GM18873 (cell line): ENCODE measurements at regions not wholly inside any gene's neighbourhood (a gene's known extent, or its start where the extent isn't known, plus 50 kb on each side); places are given as distances from the start of the nearest gene placed in this dataset.

ENCODE experiments used
- ATAC-seq: cut with Tn5 transposase; IDR thresholded peaks from one replicate; pipeline ENCODE4 v1.9.1; 2021; ENCODE audit warnings: mild to moderate bottlenecking, moderate library complexity, moderate number of reproducible peaks; ENCODE audit not compliant: unreplicated experiment, low FRiP score

DNA sequence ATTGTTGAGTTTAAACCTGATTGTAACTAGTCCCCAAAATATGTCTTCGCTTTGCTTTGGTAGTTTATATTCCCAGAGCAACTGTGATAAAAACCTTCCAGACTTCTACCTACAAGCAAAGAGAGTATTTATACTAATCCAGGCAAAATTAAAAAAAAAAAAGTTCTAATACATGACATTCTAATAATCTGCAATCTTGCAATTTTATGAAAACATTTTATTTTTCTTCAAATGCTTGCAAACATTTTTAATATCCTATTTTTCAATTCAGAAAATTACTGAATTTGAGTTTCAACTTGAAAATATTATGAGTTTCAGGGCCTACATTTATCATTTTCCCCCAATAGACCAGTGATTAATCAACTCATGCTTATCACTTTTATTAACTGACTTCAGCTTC, 830.2 kb upstream of the KLHL1 start:
- no peak for ATAC-seq

DNA sequence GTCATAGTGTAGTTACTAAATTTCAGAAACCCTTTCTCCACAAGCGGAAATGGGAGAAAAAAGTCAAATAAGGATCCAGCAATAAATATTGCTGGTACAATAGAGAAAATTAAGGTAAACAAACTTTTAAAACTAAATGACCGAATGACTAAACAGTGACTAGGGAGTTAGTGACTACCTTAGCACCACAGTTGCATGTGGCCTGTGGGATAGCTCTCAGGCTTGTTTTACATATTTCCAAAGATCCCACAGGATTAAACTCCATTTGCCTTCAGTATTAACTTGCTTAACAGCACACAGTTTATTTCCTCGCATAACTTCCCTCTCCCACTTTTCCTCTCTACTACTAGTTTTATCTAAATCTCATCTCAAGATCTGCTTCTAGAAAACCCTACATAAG, 824.3 kb upstream of the KLHL1 start:
- no peak for ATAC-seq

DNA sequence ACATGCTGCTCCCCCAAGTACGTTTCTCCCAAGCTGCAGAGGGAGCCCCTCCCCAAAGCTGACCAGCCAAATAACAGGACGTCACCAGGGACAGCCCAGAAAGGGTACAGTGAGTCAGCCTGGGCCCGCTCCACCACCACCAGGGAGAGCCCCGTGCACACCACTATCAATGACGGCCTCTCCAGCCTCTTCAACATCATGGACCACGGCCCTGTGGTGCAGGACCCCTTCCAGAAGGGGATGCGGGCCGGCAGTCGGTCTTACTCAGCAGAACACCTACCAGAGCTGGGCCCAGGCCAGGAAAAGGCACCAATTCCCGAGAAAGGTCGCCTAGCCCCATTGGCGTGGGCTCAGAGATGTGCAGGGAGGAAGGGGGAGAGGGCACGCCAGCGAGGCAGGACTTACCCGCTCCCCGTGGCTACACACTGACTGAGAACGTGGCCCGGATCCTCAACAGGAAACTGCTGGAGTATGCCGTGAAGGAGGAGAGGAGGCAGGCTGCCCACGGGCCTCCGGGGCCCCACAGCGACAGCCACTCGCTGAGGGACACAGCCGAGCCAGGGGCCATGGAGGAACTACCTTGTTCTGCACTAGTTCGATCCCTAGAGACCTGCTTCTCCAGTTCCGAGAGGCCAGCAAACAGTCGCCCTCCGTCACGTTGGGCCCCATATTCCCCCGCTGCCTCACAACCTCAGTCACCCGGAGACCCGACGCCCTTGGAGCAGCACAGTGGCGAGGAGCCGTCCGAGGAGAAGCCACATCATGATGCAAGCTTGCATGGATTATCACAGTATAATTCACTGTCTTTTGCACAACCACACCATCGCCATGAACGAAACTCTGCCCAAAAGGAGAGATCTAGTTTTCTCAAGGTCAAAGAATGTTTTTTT, 815.9 kb upstream of the KLHL1 start:
- no peak for ATAC-seq

DNA sequence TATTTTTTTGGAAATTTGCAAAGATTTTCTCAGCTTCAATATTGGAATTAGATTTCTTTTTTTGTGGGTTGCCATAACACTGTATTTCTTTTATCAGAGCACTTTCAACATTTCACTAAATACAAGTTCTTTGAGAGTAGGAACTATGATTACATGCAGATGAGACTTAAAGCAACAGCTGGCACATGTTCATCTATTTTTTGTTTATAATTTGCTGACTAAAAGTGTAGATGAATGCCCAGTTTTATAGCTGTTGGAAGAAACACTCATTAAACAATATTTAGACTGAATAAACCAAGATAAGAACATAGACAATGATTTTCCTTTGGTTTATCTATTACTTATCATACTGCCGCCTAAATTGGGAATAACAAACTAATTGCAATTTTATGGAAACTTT, 803.0 kb upstream of the KLHL1 start:
- ATAC-seq = no peak

DNA sequence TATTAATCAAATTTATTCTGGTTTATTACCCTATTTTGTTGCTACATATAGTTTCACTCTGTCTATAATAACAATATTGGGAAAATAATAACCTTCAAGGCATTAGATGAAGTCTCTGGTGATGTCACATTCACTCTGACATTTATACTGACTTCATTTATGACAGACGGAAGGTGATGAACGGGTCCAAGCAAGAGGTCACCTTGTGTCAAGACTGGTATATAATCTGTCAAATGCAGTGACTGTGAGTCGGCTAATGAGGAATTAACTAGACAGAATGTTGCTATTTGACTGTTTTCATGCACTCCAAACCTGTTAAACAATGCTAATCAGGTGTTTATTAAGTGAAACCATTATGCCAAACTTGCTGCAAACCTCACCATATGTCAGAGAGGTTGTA, 800.5 kb upstream of the KLHL1 start:
- ATAC-seq = no peak

DNA sequence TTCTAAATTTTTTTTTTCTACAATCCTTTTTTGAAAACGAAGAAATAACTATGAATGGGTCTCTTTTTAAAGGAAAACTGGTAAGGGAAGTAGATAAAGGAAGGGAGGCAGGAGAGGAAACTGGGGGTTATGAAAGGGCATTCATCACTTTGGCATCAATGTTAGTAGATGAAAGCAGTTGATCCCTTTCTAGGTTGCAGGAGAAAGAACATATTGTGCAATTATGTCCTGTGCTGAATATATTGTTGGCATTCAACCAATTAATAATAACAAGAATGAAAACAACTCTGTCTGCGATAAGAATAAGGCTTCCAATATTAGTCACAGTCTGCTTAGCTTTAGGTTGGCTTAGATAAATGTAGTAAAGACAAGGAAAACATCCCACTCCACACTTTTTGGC, 796.8 kb upstream of the KLHL1 start:
- ATAC-seq = no peak

DNA sequence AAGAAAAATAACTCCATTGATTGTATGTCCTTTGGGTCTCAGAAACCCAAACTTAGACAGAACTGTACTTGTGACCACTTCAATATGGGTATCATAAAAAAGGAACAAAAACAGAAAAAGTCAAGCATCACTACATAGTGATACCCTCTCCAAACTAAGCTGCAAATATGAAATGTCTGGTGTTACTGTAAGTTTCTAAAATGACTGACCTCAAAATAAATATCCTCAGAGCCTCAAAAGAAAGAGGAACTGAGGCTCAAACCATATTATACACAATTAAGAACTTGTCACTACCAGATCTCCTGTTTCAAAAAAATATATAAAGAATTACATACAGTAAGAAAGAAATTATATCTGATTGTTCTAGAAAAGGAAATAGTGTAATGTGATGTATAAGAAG, 787.9 kb upstream of the KLHL1 start:
- no peak for ATAC-seq

DNA sequence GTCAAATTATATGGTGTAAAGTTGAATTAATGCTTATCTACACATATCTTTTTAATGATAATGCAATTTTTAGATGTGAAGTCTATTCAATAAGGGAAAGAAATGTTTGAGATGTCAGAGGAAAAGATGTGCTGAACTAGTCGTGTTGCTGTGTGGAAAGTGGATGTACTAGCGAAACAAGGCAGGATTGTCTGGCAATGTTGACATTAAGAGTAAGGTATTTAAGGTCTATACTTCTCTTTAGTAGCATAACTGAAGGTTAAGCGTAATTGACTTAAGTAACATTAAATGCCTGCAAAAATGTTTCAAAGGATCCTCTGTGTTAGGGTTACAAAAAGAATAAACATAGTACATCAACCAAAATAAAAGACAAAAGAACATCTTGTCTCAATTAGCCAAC, 787.3 kb upstream of the KLHL1 start:
- ATAC-seq = no peak

DNA sequence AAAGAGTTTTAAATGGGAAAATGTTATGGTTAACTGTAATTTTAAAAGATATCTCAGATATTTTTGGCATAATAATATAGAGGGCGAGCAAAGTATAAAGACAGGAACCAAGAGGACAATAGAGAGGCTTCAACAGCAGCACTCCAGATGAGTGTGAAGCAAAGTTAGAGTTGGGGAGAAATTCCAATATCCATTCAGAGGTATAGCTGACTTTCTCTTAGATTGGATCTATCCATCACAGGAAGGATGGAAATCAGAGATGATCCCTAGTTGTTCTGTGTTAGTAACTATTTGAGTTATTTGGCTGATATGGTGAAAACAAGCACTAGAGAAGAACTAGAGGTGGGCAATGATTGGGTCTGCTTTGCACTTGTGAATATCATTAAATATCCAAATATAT, 786.0 kb upstream of the KLHL1 start:
- no peak for ATAC-seq

DNA sequence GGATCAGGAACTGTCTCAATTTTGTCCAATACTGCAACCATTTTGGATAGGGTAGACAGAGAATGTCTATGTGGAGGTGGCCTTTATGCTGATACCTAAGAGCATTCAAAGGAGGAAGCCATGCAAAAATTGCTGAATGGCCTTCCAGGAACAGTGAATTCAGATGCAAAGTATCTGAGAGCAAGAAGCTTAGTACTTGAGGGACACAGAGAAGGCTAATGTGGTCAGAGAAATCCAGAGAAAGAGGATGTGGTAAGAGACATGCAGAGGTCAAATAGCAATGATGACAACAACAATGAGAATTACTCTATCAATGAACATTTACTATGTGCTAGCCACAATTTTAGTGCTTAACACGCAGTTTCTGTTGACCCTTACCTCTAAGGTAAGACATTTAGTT, 785.6 kb upstream of the KLHL1 start:
- ATAC-seq = no peak

DNA sequence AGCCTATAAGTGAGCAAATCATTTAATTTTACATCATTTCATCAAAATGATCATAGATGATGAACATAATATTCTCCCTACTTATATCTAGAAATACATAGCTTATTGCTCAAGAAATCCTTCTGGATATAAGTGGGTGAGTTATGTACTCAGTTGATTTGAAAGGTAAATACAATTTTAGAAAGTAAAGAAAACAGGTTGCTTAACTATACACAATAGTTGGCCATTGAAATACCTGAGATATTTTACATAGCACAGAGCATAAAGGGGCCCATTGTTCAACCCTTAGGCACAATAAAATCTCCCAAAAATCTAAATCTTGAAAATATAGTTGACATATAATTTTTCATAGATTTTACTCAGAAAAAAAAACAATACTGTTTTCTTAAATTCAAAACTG, 782.0 kb upstream of the KLHL1 start:
- ATAC-seq = no peak

DNA sequence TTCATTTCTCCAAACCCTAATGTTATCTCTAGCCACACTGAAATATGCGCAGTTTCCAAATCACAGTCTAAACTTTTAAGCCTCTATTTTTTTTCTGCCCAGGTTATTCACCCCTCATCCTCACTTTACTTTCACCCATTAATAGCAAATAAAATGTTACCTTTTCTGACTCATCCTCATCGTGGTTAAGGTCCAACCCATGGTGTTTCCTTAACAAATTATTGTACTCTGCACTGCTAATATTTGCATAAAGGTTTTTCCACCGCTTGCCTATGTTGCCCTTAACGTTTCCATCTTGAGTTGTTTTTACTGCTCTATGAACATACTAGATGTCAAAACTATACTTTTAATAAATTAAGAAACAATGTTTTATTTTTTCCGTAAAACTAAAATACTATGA, 780.9 kb upstream of the KLHL1 start:
- ATAC-seq = no peak

DNA sequence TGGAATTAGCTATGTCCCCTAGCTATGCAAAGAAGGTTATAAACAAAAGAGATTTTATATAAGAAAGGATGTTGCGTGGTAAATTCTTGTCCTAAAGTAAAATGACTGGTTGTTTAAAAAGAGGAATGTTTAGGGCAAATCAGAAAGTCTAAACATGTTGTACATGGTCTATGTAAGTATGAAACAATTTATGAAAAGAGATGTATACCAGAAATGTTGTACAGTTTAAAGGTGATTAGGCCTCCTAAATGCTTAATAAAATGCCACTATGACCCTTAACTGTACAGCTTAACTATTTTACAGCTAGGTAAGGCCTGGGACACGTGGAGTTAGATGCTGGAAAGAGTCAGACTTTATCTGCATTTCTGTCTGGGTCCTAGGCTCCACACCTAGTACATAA, 775.9 kb upstream of the KLHL1 start:
- ATAC-seq = no peak

DNA sequence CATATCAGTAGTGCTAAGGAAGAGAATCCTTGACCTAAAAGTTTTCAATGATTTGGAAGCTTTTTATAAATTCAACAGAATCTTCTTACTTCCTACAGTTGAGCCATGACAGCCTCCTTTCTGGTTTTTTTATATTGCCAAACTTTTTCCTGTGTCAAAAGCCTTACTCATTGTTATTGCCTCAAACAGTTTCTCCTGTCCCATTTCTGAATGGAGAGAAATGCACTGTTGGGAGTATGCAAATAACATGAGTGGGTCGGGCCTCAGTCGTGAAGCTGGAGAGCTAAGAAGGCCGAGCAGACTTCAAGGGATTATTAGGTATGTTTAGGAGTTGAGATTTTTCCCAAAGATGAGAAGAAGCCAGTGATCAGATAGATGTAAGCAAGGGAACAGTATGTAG, 766.4 kb upstream of the KLHL1 start:
- ATAC-seq = no peak

DNA sequence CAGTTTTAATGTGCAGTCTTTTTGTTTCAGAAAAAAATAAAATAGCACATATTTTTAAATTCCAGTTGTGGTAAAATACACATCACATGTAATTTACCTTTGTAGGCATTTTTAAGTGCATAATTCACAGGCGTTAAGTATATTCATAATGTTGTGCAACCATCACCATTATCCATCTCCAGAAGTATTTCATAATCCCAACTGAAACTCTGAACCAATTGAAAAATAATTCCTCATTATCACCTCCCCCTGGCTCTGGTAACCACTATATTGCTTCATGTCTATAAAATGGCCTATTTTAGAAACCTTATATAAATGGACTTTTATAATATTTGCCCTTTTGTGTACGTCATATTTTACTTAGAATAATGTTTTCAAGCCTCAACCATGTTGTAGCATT, 756.5 kb upstream of the KLHL1 start:
- no peak for ATAC-seq

DNA sequence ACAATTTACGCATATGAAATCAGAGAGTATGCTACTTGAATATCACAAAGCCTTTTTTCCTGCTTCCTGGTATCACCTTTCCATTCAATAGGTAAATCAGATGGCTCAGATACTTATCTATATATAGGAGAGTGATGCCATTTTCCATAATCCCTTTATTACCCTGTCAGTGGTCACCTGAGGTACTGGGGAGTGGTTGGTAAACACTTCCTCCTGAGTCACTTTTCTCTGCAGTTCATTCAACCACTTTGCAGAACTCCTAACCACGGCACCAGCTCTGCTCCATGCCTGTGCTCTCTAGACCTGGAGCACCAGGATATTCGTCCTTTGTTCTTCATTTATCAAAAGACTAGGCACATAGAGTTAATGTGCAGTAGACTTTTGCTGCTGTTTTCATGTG, 748.5 kb upstream of the KLHL1 start:
- ATAC-seq = no peak

DNA sequence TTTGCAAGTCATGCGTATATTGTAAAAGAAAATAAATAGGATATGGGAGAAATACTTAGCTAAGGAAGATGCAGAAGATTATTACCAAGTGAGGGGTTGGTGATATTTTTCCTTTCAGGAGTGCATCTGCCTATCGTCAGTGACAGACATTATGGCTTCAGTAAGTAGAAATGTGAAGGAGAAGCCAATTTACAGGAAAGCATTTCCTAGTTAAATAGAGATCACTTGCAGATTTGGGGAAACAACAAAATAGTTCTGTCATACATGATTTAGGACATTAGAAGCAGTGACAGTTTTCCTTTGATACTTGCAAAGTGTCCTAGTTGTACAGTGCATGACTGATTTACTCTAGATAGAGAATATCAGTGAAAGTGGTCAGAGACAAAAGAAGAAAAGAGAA, 747.8 kb upstream of the KLHL1 start:
- no peak for ATAC-seq

DNA sequence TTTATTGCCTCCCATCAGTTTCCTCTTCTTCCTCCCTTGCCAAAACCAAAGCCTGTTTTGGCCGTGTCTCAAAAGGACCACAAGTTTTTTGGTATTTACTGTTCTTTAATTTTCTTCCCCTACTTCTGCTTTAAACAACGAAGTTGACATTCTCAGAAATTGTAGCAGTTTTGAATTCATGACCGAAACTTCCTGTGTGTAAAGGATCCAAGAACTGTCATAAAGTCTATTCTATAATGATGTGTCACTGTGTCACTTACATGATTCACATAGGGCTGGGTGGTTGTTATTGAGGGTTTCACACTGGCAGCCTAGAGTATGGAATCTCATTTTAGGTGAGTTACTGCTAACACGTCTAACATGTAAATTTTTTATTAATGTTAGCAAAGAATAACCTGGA, 741.0 kb upstream of the KLHL1 start:
- no peak for ATAC-seq

DNA sequence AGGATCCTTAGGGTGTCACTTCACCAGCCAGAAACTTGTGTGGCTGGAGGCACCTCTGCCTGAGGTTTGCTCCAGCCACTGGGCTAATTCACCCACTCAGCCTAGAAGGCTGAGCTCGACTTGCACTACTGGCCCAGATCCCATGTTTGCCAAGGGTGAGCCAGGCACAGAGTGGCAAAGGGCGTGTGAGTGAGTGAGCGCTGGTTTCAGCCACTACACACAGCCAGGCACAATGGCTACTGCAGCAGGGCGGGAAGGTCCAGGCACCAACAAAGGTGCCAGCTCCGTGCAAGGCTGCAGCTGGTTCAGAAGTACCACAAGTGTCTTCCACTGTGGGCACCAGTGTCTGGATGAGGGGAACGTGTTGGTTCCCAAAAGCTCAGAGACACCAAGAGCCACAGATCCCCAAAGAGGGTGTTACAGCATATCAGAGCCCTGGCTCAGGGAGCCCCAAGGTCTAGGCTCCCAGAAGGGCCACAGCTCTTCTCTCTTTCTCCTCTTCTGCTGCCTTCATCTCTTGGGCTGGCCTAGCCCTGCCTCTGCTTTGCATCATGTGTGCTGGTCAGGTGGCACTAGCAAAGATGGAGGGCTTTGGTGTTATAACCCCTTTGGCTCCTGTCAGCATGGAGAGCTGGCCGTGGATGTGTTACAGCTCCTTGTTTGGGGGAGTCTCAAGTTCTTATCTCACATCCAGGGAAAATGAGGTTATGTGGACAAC, 736.3 kb upstream of the KLHL1 start:
- no peak for ATAC-seq

DNA sequence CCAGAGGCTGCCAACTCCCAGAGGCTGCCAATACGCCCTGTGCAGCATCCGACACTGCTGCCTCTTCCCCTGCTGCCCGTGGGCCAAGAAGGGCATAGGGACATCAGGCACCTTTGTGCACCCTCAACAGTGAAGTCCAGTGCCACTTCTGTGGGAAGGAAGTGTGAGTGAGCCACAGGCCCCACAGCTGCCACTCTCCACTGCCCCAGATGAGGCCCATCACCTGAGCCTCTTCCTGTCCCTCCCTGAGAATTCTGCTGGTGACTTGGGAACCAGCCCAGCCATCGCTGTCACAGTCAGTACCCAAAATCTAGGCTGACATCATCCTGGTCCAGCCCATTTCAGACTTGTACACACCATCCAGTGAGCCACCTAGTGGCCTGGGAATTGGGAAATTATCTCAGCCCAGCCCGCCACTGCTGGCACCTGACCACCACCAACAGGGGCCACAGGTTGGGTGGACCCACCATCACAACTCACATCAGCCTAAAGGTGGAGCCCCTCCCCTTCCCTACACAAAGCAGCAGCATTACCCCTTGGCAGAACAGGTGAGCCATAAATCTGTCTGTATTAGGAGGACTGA, 733.9 kb upstream of the KLHL1 start:
- ATAC-seq = no peak

DNA sequence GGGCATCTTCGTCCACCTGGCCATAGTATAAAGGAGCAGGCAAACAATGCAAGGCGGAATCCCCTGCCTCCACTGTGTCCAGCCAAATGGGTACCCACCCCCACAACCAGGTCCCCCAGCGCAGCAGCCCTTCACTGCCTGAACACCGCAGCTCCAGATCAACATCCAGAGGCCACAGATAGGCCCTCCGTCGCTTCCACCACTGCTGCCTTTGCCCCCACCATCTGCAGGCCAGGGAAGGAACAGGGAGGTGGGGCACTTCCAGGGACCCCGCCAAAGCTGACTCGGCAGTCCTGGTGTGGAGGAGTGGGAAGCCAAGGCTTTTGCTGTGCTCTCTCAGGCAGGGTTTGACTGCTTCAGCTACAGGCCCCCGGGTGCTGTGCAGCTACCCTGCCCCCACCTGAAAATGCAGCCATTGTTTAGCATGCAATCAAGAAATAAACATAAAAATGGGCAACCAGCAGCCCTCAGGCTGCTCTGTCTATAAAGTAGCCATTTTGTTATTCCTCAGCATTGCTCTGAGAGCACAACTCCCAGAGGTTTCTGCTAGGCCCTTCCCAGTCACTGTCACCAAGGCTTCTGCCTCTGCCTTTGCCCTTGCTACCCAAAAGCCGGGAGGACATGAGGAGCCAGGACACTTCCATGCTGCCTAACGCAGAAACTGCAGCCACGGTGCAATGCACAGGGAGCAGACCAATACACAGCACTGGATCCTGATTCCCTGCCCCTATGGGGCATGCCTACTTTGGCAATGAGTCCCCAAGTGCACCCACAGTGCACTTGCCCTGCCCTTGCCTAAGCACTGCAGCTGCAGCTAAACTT, 733.2 kb upstream of the KLHL1 start:
- no peak for ATAC-seq
